Fibroblast of lung (primary cell): ENCODE measurements at regions not wholly inside any gene's neighbourhood (a gene's known extent, or its start where the extent isn't known, plus 50 kb on each side); places are given as distances from the start of the nearest gene placed in this dataset.

ENCODE experiments used
- DNase-seq, 2 donors: peaks; one replicate each; pipeline versions ENCODE4 v3.0.0 to v3.0.0-alpha.2; 2010; ENCODE audit warnings: low read depth in 2 of 2
- H2AFZ ChIP-seq: 2 replicates; pipeline ENCODE4 v1.5.1; 2012; ENCODE audit warnings: low read length, control low read depth, inconsistent platforms
- H3K27ac ChIP-seq: 2 replicates; pipeline ENCODE4 v1.5.1; 2011; ENCODE audit warnings: low read length, control low read depth; ENCODE audit not compliant: insufficient read depth
- H3K27me3 ChIP-seq: 2 replicates; pipeline ENCODE4 v1.5.1; 2011; ENCODE audit warnings: mild to moderate bottlenecking, low read length; ENCODE audit not compliant: control insufficient read depth, insufficient read depth
- H3K36me3 ChIP-seq: 2 replicates; pipeline ENCODE4 v1.5.1; 2011; ENCODE audit warnings: low read length; ENCODE audit not compliant: control insufficient read depth, insufficient read depth
- H3K4me1 ChIP-seq: 2 replicates; pipeline ENCODE4 v1.5.1; 2011; ENCODE audit warnings: low read length; ENCODE audit not compliant: control insufficient read depth, insufficient read depth; ENCODE audit errors: extremely low read depth
- H3K4me2 ChIP-seq: 2 replicates; pipeline ENCODE4 v1.5.1; 2011; ENCODE audit warnings: low read length, control low read depth; ENCODE audit not compliant: insufficient read depth; ENCODE audit errors: extremely low read depth
- H3K4me3 ChIP-seq, 4 experiments: fragments of 200-600 bp in 1 of 4; sonication (generic) in 1 of 4; replicated peaks in 1 of 4; 2 replicates each; pipeline ENCODE4 v1.5.1; 2011 to 2016; ENCODE audit warnings: low read length in 4 of 4, low read depth in 3 of 4, mild to moderate bottlenecking in 3 of 4, control low read depth in 2 of 4, inconsistent platforms in 1 of 4, mixed read lengths in 1 of 4; ENCODE audit not compliant: insufficient read depth in 1 of 4; ENCODE audit errors: control extremely low read depth in 1 of 4
- H3K79me2 ChIP-seq: 2 replicates; pipeline ENCODE4 v1.5.1; 2012; ENCODE audit warnings: mild to moderate bottlenecking, low read length, inconsistent platforms; ENCODE audit not compliant: control insufficient read depth, insufficient read depth
- H3K9ac ChIP-seq: 2 replicates; pipeline ENCODE4 v1.5.1; 2011; ENCODE audit warnings: mild to moderate bottlenecking, low read length, control low read depth; ENCODE audit not compliant: insufficient read depth
- H3K9me3 ChIP-seq: 2 replicates; pipeline ENCODE4 v1.5.1; 2012; ENCODE audit warnings: low read depth, low read length; ENCODE audit not compliant: control insufficient read depth, insufficient read depth
- H4K20me1 ChIP-seq: 2 replicates; pipeline ENCODE4 v1.5.1; 2011; ENCODE audit warnings: low read length; ENCODE audit not compliant: control insufficient read depth, insufficient read depth; ENCODE audit errors: extremely low read depth
- CTCF ChIP-seq, 2 donors: IDR thresholded peaks in 1 of 2; conservative IDR thresholded peaks in 1 of 2; 1 replicate in 1 of 2; 2 replicates in 1 of 2; pipeline ENCODE4 v1.5.1; 2011 to 2012; ENCODE audit warnings: low read length in 2 of 2, control low read depth in 1 of 2, inconsistent platforms in 1 of 2, low read depth in 1 of 2, mild to moderate bottlenecking in 1 of 2
- EZH2 ChIP-seq: IDR thresholded peaks from 2 replicates; pipeline ENCODE4 v1.5.1; 2012; ENCODE audit warnings: low read length, control low read depth, mild to moderate bottlenecking; ENCODE audit errors: missing control alignments

DNA sequence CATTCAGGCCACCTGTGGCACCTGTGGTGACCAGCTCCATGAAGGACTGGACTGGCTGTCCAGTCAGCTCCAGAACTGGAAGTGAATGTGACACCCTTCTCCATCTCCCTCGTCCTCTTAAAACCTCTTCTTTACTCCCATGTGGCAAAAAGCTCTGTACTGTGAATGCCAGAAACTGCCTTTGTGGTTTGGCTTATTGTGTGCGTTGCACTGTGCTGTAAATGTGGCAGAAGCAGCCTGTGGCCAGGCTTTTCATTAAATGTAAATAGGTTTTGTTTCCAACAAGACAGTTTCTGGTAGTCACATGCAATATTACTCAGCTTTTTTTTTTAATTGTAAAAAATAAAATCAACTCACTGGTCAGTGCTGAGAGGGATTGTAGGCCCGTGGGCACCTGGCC lies 453.7 kb downstream of the ATP23 start:
- no peaks in the 10 kb centered on the region for H3K4me1 ChIP-seq
- no peaks in the 10 kb centered on the region for H3K27me3 ChIP-seq
- DNase-seq = peak in 1 of 2 donors; percentile 68
- TF ChIP-seq CTCF (conservative IDR thresholded peaks at IDR 0.05 in 1 of 2, IDR thresholded peaks at IDR 0.05 in 1 of 2; ENCODE audit: low read depth in 1 of 2, low read length in 2 of 2) = no peak
- TF ChIP-seq EZH2 = no peak
- no peaks in the 10 kb centered on the region for H4K20me1 ChIP-seq
- H3K9ac ChIP-seq = no peak overlapping the region
- H2AFZ ChIP-seq = no peak overlapping the region
- no peak overlapping the region for H3K4me2 ChIP-seq
- H3K4me3 ChIP-seq = no peak overlapping the region
- no peaks in the 10 kb centered on the region for H3K79me2 ChIP-seq
- no peaks in the 10 kb centered on the region for H3K9me3 ChIP-seq
- H3K27ac ChIP-seq = no peak overlapping the region
- H3K36me3 ChIP-seq = no peaks in the 10 kb centered on the region

GRCh38 chr12:58395470-58395869 lies 454.1 kb downstream of the ATP23 start:
- peak in 1 of 2 donors; percentile 85 for DNase-seq
- Histone ChIP-seq H2AFZ (no peak overlapping the region), H3K27me3 (no peaks in the 10 kb centered on the region), H3K36me3 (no peaks in the 10 kb centered on the region), H3K4me3 (no peak overlapping the region), H3K9me3 (no peaks in the 10 kb centered on the region), H3K27ac (no peak overlapping the region), H4K20me1 (no peaks in the 10 kb centered on the region), H3K79me2 (no peaks in the 10 kb centered on the region), H3K9ac (no peak overlapping the region), H3K4me2 (no peak overlapping the region), H3K4me1 (no peaks in the 10 kb centered on the region)
- TF ChIP-seq EZH2 (no peak), CTCF (conservative IDR thresholded peaks at IDR 0.05 in 1 of 2, IDR thresholded peaks at IDR 0.05 in 1 of 2; ENCODE audit: low read depth in 1 of 2, low read length in 2 of 2) (no peak)

- TF ChIP-seq CTCF (conservative IDR thresholded peaks at IDR 0.05 in 1 of 2, IDR thresholded peaks at IDR 0.05 in 1 of 2; ENCODE audit: low read depth in 1 of 2, low read length in 2 of 2) (no peak), EZH2 (no peak)
- Histone ChIP-seq H3K4me1 (no peaks in the 10 kb centered on the region), H3K79me2 (no peaks in the 10 kb centered on the region), H3K9ac (no peak overlapping the region), H3K27me3 (no peaks in the 10 kb centered on the region), H3K4me3 (no peak overlapping the region), H2AFZ (no peak overlapping the region), H3K9me3 (no peaks in the 10 kb centered on the region), H3K4me2 (no peak overlapping the region), H3K27ac (no peak overlapping the region), H4K20me1 (no peaks in the 10 kb centered on the region), H3K36me3 (no peaks in the 10 kb centered on the region)
- DNase-seq = no peak
Observed at GRCh38 chr12:58396239-58396638, 454.9 kb downstream of the ATP23 start.
